ENCODE measurements at regions not wholly inside any gene's neighbourhood (a gene's known extent, or its start where the extent isn't known, plus 50 kb on each side); places are given as distances from the start of the nearest gene placed in this dataset.

DNA sequence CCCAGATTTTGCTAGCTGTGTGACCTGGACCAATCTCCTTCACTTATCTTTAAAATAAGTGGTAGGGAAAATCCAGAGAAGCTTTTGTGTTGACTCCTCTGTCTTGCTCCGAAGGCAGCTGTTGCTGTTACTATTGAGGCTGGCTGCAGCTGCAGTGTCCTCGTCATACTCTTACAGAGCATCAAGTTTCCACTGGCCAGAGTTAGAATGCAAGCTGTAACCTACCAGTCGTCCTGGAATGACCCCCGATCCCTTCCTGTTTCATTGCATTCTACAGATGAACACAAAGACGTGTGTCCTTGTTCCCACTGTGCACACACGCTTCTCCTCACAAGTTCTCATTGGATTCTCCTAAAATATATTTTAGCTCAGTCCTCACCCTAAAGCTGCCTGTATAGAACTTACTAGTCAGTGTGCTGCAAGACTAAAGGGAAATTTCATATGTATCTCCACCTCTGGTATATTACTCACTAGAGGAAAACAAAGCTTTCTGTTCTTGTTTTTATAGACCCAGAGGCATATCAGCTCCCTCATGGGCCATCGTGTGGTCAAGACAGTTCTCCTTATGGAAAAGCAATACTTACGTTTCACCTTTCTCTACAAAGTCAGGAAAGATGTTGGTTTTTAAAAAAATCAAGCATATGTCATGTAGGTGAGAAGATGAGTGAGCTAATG lies 589.8 kb downstream of the LMO7 start:
- TF ChIP-seq GATA2 (IDR thresholded peaks at IDR 0.05; ENCODE audit: low read depth, low read length) (no peak), GATA3 (IDR thresholded peaks at IDR 0.05; ENCODE audit: low read depth, low read length) (no peak)
